Glutamatergic neuron (in vitro differentiated cells): ENCODE measurements at regions not wholly inside any gene's neighbourhood (a gene's known extent, or its start where the extent isn't known, plus 50 kb on each side); places are given as distances from the start of the nearest gene placed in this dataset.

ENCODE experiments used
- DNase-seq: peaks from one replicate; pipeline ENCODE4 v3.0.0; 2022
- H3K27ac Mint-ChIP-seq: one replicate; pipeline ENCODE4 v1.8.0; 2020; ENCODE audit warnings: mild to moderate bottlenecking, mixed read lengths, inconsistent platforms; ENCODE audit not compliant: unreplicated experiment
- H3K27me3 Mint-ChIP-seq: one replicate; pipeline ENCODE4 v1.8.0; 2020; ENCODE audit warnings: mild to moderate bottlenecking, moderate library complexity, mixed read lengths, inconsistent platforms; ENCODE audit not compliant: unreplicated experiment
- H3K36me3 Mint-ChIP-seq: one replicate; pipeline ENCODE4 v1.8.0; 2020; ENCODE audit warnings: mild to moderate bottlenecking, mixed read lengths, inconsistent platforms; ENCODE audit not compliant: unreplicated experiment
- H3K4me1 Mint-ChIP-seq: one replicate; pipeline ENCODE4 v1.8.0; 2020; ENCODE audit warnings: mild to moderate bottlenecking, low read depth, mixed read lengths, inconsistent platforms; ENCODE audit not compliant: unreplicated experiment
- H3K4me3 Mint-ChIP-seq: one replicate; pipeline ENCODE4 v1.8.0; 2020; ENCODE audit warnings: mild to moderate bottlenecking, mixed read lengths, inconsistent platforms; ENCODE audit not compliant: unreplicated experiment
- H3K9me3 Mint-ChIP-seq: one replicate; pipeline ENCODE4 v1.8.0; 2020; ENCODE audit warnings: mild to moderate bottlenecking, moderate library complexity, mixed read lengths, inconsistent platforms; ENCODE audit not compliant: unreplicated experiment
- CTCF ChIP-seq: fragments of 200-600 bp; sonication (generic); IDR thresholded peaks from one replicate; pipeline ENCODE4 v1.5.0; 2021; ENCODE audit not compliant: partially characterized antibody, unreplicated experiment

GRCh38 chr4:8791609-8792008 is 80.0 kb downstream of the HMX1 start:
- no peak for TF ChIP-seq CTCF
- no peak for DNase-seq
- peaks cover 4% of the 10 kb centered on the region for H3K27me3 Mint-ChIP-seq
- no peaks in the 10 kb centered on the region for H3K9me3 Mint-ChIP-seq
- H3K27ac Mint-ChIP-seq, result no peak overlapping the region
- no peaks in the 10 kb centered on the region for H3K4me1 Mint-ChIP-seq
- H3K4me3 Mint-ChIP-seq, result no peak overlapping the region
- H3K36me3 Mint-ChIP-seq, result no peaks in the 10 kb centered on the region

- Mint-ChIP-seq H3K27me3 (peaks cover 3% of the 10 kb centered on the region), H3K9me3 (no peaks in the 10 kb centered on the region), H3K4me1 (no peaks in the 10 kb centered on the region), H3K4me3 (no peak overlapping the region), H3K27ac (no peak overlapping the region), H3K36me3 (no peaks in the 10 kb centered on the region)
- no peak for DNase-seq
- no peak for TF ChIP-seq CTCF
Measured at GRCh38 chr4:8790749-8791148, 80.9 kb downstream of the HMX1 start.

- Mint-ChIP-seq H3K27me3 (peaks cover 7% of the 10 kb centered on the region), H3K9me3 (no peaks in the 10 kb centered on the region), H3K4me3 (no peak overlapping the region), H3K36me3 (no peaks in the 10 kb centered on the region), H3K4me1 (no peaks in the 10 kb centered on the region), H3K27ac (no peak overlapping the region)
- no peak for DNase-seq
- TF ChIP-seq CTCF, result no peak
Measured at GRCh38 chr4:8788174-8788573, 83.5 kb downstream of the HMX1 start.

GRCh38 chr4:8786166-8786565 is 85.5 kb downstream of the HMX1 start:
- no peaks in the 10 kb centered on the region for H3K36me3 Mint-ChIP-seq
- H3K27me3 Mint-ChIP-seq, result peaks cover 7% of the 10 kb centered on the region
- no peak overlapping the region for H3K4me3 Mint-ChIP-seq
- H3K9me3 Mint-ChIP-seq, result no peaks in the 10 kb centered on the region
- DNase-seq, result no peak
- no peak for TF ChIP-seq CTCF
- H3K27ac Mint-ChIP-seq, result no peak overlapping the region
- H3K4me1 Mint-ChIP-seq, result no peaks in the 10 kb centered on the region

- no peak overlapping the region for H3K27ac Mint-ChIP-seq
- TF ChIP-seq CTCF, result no peak
- no peaks in the 10 kb centered on the region for H3K4me1 Mint-ChIP-seq
- H3K36me3 Mint-ChIP-seq, result no peaks in the 10 kb centered on the region
- no peak for DNase-seq
- no peak overlapping the region for H3K4me3 Mint-ChIP-seq
- no peaks in the 10 kb centered on the region for H3K9me3 Mint-ChIP-seq
- peaks cover 7% of the 10 kb centered on the region for H3K27me3 Mint-ChIP-seq
Measured at GRCh38 chr4:8785656-8786142, 85.9 kb downstream of the HMX1 start.
